Activated CD8-positive, alpha-beta T cell treated with anti-CD3 and anti-CD28 coated beads for 36 hours (primary cell): ENCODE measurements at regions not wholly inside any gene's neighbourhood (a gene's known extent, or its start where the extent isn't known, plus 50 kb on each side); places are given as distances from the start of the nearest gene placed in this dataset.

Experiments
- ATAC-seq: fragments of 200-7000 bp; cut with Tn5 transposase; one replicate; pipeline ENCODE4 v1.10.0; 2021; ENCODE audit warnings: mild to moderate bottlenecking, moderate library complexity
- CTCF ChIA-PET: fragments of 350-600 bp; sonication (Branson Sonifier 250); formaldehyde crosslinking; loops from one replicate; lab custom pipeline; 2021; ENCODE audit warnings: antibody characterized with exemption; lab: Charles Lee
- POLR2A ChIA-PET: fragments of 350-600 bp; sonication (Branson Sonifier 250); formaldehyde crosslinking; loops from one replicate; lab custom pipeline; 2021; ENCODE audit warnings: antibody characterized with exemption; lab: Charles Lee
- DNase-seq: peaks from one replicate; pipeline ENCODE4 v3.0.0-alpha.2; 2020
- H3K27ac Mint-ChIP-seq: one replicate; pipeline ENCODE4 v1.8.0; 2021; ENCODE audit warnings: mild to moderate bottlenecking, mixed read lengths
- H3K27me3 Mint-ChIP-seq: one replicate; pipeline ENCODE4 v1.8.0; 2021; ENCODE audit warnings: mixed read lengths
- H3K36me3 Mint-ChIP-seq: one replicate; pipeline ENCODE4 v1.8.0; 2021; ENCODE audit warnings: low read depth, mixed read lengths
- H3K4me1 Mint-ChIP-seq: one replicate; pipeline ENCODE4 v1.8.0; 2021; ENCODE audit warnings: low read depth, mixed read lengths
- H3K4me3 Mint-ChIP-seq: one replicate; pipeline ENCODE4 v1.8.0; 2021; ENCODE audit warnings: mild to moderate bottlenecking, moderate library complexity, mixed read lengths
- H3K9me3 Mint-ChIP-seq: one replicate; pipeline ENCODE4 v1.8.0; 2021; ENCODE audit warnings: mixed read lengths
- intact Hi-C: fragments of 100-400 bp; cut with micrococcal nuclease; formaldehyde crosslinking; loops from one replicate; pipeline ENCODE4 v1.10.0; 2022
- TF ChIP-seq, protein P1 (sequence below): fragments of 200-600 bp; IDR thresholded peaks from one replicate; pipeline ENCODE4 v1.8.0; 2022; ENCODE audit warnings: antibody characterized with exemption, mild to moderate bottlenecking

DNA sequence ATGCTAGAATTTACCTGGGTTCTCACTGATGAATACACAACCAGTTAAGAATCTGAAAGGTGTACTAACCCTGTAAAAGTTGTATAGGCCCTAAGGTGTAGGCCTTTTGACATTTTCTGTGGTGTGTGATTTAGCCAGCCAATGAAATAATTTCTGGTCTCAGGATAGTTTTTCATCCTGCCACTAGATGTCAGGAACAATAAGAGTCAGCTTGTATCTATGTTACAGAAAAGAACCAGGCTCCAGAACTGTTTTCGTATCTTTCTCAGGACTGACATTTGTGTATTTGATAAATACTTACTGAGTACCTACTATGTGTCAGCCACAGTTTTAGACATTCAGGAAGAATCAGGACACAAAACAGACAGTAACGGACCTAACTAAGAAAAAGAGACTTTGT is 673.6 kb upstream of the TENM3 start:
- intact Hi-C loops, result no loop called here
- Mint-ChIP-seq H3K4me1 (no peaks in the 10 kb centered on the region), H3K4me3 (no peak overlapping the region), H3K36me3 (no peaks in the 10 kb centered on the region), H3K27ac (no peak overlapping the region), H3K27me3 (no peaks in the 10 kb centered on the region), H3K9me3 (peaks cover 2% of the 10 kb centered on the region)
- ChIA-PET CTCF (no interaction called here), POLR2A (no interaction called here)
- DNase-seq (no peak), ATAC-seq (no peak)
- TF ChIP-seq, protein P1, sequence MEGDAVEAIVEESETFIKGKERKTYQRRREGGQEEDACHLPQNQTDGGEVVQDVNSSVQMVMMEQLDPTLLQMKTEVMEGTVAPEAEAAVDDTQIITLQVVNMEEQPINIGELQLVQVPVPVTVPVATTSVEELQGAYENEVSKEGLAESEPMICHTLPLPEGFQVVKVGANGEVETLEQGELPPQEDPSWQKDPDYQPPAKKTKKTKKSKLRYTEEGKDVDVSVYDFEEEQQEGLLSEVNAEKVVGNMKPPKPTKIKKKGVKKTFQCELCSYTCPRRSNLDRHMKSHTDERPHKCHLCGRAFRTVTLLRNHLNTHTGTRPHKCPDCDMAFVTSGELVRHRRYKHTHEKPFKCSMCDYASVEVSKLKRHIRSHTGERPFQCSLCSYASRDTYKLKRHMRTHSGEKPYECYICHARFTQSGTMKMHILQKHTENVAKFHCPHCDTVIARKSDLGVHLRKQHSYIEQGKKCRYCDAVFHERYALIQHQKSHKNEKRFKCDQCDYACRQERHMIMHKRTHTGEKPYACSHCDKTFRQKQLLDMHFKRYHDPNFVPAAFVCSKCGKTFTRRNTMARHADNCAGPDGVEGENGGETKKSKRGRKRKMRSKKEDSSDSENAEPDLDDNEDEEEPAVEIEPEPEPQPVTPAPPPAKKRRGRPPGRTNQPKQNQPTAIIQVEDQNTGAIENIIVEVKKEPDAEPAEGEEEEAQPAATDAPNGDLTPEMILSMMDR, result no peak

DNA sequence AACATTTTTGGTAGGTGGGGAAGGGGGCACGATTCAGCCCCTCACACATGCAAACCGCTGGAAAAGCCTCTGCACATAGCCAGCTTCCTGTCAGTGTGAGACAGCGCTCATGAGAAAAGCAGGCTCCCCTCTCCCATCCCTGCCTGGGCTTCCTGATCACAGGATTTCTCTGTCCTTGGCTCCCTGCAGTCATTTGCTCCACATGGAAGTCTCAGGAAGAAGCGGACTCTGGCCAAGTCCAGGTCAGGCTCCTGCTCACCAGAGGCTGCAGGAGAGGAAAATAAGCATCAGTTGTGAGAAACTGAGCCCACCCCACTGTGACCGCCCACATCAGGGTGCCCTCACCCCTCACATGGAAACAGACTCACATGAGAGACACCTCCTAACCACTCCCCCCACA is 664.3 kb upstream of the TENM3 start:
- H3K27ac Mint-ChIP-seq, result no peak overlapping the region
- H3K4me1 Mint-ChIP-seq, result no peaks in the 10 kb centered on the region
- H3K9me3 Mint-ChIP-seq, result peaks cover 4% of the 10 kb centered on the region
- no peaks in the 10 kb centered on the region for H3K27me3 Mint-ChIP-seq
- intact Hi-C loops, result no loop called here
- ATAC-seq (no peak), DNase-seq (no peak)
- CTCF ChIA-PET, result no interaction called here
- H3K36me3 Mint-ChIP-seq, result no peaks in the 10 kb centered on the region
- no peak overlapping the region for H3K4me3 Mint-ChIP-seq
- POLR2A ChIA-PET, result no interaction called here
- TF ChIP-seq, protein P1, result no peak

DNA sequence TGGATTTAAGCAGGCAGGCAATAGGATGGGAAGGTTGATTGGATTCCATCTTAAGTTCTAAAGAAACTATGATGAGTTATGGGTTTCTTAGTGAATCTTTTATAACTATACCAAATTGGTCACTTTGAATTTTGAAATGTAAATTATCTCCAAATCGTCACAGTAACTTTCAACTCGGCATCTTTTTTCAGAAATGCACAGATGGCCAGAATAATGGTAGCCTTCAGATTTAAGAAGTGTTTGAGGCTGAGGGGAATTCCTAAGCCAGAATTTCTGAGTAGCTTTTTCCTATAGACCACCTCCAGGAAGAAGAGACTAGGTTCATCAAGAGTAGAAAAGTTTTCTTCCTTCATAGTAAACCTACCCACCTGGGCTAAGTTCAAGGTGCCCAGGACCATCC is 663.7 kb upstream of the TENM3 start:
- Mint-ChIP-seq H3K27me3 (no peaks in the 10 kb centered on the region), H3K27ac (no peak overlapping the region), H3K9me3 (peaks cover 4% of the 10 kb centered on the region), H3K4me1 (no peaks in the 10 kb centered on the region), H3K4me3 (no peak overlapping the region), H3K36me3 (no peaks in the 10 kb centered on the region)
- no peak for ATAC-seq
- no peak for DNase-seq
- POLR2A ChIA-PET, result no interaction called here
- intact Hi-C loops, result no loop called here
- TF ChIP-seq, protein P1, result no peak
- CTCF ChIA-PET, result no interaction called here

DNA sequence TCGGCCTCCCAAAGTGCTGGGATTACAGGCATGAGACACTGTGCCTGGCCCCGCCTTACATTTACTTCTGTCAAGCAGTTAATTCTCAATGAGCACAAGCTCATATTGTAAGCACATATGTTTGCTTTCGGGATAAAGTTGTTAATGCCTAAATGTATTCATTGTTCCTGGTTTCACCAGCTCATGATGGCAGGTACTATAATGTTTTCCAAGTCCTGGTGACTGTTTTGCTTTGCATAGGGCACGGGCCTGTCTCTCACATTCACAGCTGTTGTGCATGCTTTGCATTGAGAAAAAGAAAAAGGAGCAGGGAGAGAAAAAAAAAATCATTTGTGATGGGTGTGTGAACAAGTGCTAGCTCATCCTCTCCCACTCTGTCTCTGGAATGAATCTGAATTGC is 661.2 kb upstream of the TENM3 start:
- TF ChIP-seq, protein P1, result no peak
- H3K4me1 Mint-ChIP-seq, result no peaks in the 10 kb centered on the region
- ATAC-seq (no peak), DNase-seq (no peak)
- intact Hi-C loops, result no loop called here
- H3K27me3 Mint-ChIP-seq, result no peaks in the 10 kb centered on the region
- POLR2A ChIA-PET, result no interaction called here
- CTCF ChIA-PET, result no interaction called here
- no peak overlapping the region for H3K27ac Mint-ChIP-seq
- H3K9me3 Mint-ChIP-seq, result peaks cover 4% of the 10 kb centered on the region
- no peak overlapping the region for H3K4me3 Mint-ChIP-seq
- H3K36me3 Mint-ChIP-seq, result no peaks in the 10 kb centered on the region

DNA sequence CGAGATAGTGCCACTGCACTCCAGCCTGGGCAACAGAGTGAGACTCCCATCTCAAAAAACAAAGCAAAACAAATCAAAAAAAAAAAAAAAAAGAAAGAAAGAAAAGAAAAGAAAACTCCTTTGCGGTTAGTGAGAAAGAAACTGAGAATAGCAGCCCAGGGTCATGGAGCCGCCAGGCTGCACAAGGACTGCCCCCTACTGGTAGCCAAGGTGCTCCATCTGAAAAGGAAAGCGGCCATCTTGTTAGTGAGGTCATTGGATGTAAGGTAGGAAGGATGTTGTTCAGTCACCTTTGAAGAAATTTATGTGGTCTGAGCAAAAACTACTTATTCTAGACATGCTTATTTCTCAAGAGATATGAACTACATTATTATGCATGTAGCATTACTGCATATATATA is 660.6 kb upstream of the TENM3 start:
- Mint-ChIP-seq H3K4me1 (no peaks in the 10 kb centered on the region), H3K27ac (no peak overlapping the region), H3K36me3 (no peaks in the 10 kb centered on the region), H3K4me3 (no peak overlapping the region), H3K27me3 (no peaks in the 10 kb centered on the region), H3K9me3 (peaks cover 3% of the 10 kb centered on the region)
- DNase-seq (peak; percentile 3), ATAC-seq (no peak)
- intact Hi-C loops, result no loop called here
- CTCF ChIA-PET, result no interaction called here
- POLR2A ChIA-PET, result no interaction called here
- TF ChIP-seq, protein P1, result no peak
